ENCODE measurements at regions not wholly inside any gene's neighbourhood (a gene's known extent, or its start where the extent isn't known, plus 50 kb on each side); places are given as distances from the start of the nearest gene placed in this dataset.
"Not testable (repeated sequence)": the region's sequence is repeated elsewhere in the genome, so short reads cannot be mapped to it uniquely, and the experiment has no call there.

GRCh38 chr12:131211340-131211938, 257.7 kb downstream of the ADGRD1 start:
- no peak overlapping the region for H3K27ac ChIP-seq
- DNase-seq (ENCODE audit: low read depth, low spot score): no peak

- DNase-seq (ENCODE audit: low read depth, low spot score): no peak
- H3K27ac ChIP-seq: no peak overlapping the region
Observed at GRCh38 chr12:131213896-131214442, 260.3 kb downstream of the ADGRD1 start.

- not testable (repeated sequence) for DNase-seq (ENCODE audit: low read depth, low spot score); H3K27ac ChIP-seq
Observed at GRCh38 chr12:131214936-131215335, 261.2 kb downstream of the ADGRD1 start.

- not testable (repeated sequence) for DNase-seq (ENCODE audit: low read depth, low spot score); H3K27ac ChIP-seq
Observed at GRCh38 chr12:131216587-131216986, 262.9 kb downstream of the ADGRD1 start.

GRCh38 chr12:131217024-131217586, 263.4 kb downstream of the ADGRD1 start:
- no peak overlapping the region for H3K27ac ChIP-seq
- no peak for DNase-seq (ENCODE audit: low read depth, low spot score)

- no peak for DNase-seq (ENCODE audit: low read depth, low spot score)
- H3K27ac ChIP-seq: no peak overlapping the region
Observed at GRCh38 chr12:131218026-131218922, 264.6 kb downstream of the ADGRD1 start.

- DNase-seq (ENCODE audit: low read depth, low spot score): no peak
- no peak overlapping the region for H3K27ac ChIP-seq
Observed at GRCh38 chr12:131218923-131219669, 265.4 kb downstream of the ADGRD1 start.

- no peak overlapping the region for H3K27ac ChIP-seq
- DNase-seq (ENCODE audit: low read depth, low spot score): no peak
Observed at GRCh38 chr12:131219670-131220330, 266.1 kb downstream of the ADGRD1 start.

GRCh38 chr12:131220331-131220685, 266.6 kb downstream of the ADGRD1 start:
- no peak for DNase-seq (ENCODE audit: low read depth, low spot score)
- H3K27ac ChIP-seq: no peak overlapping the region

GRCh38 chr12:131221061-131221956, 267.6 kb downstream of the ADGRD1 start:
- no peak overlapping the region for H3K27ac ChIP-seq
- no peak for DNase-seq (ENCODE audit: low read depth, low spot score)

GRCh38 chr12:131221957-131222328, 268.2 kb downstream of the ADGRD1 start:
- H3K27ac ChIP-seq: no peak overlapping the region
- DNase-seq (ENCODE audit: low read depth, low spot score): no peak

GRCh38 chr12:131222329-131223139, 268.8 kb downstream of the ADGRD1 start:
- DNase-seq (ENCODE audit: low read depth, low spot score): no peak
- H3K27ac ChIP-seq: no peak overlapping the region

- DNase-seq (ENCODE audit: low read depth, low spot score): no peak
- H3K27ac ChIP-seq: no peak overlapping the region
Observed at GRCh38 chr12:131223171-131223761, 269.6 kb downstream of the ADGRD1 start.

- H3K27ac ChIP-seq: no peak overlapping the region
- no peak for DNase-seq (ENCODE audit: low read depth, low spot score)
Observed at GRCh38 chr12:131223791-131224225, 270.1 kb downstream of the ADGRD1 start.

GRCh38 chr12:131224226-131225065, 270.7 kb downstream of the ADGRD1 start:
- not testable (repeated sequence) for DNase-seq (ENCODE audit: low read depth, low spot score)

GRCh38 chr12:131225066-131225380, 271.3 kb downstream of the ADGRD1 start:
- not testable (repeated sequence) for DNase-seq (ENCODE audit: low read depth, low spot score); H3K27ac ChIP-seq

More at GRCh38 chr12:131224226-131225065, 270.7 kb downstream of the ADGRD1 start:
- H3K27ac ChIP-seq: not testable (repeated sequence)

Measured in epithelial cell of prostate (primary cell).